ENCODE measurements at regions not wholly inside any gene's neighbourhood (a gene's known extent, or its start where the extent isn't known, plus 50 kb on each side); places are given as distances from the start of the nearest gene placed in this dataset.

- TF ChIP-seq GATA2 (IDR thresholded peaks at IDR 0.05; ENCODE audit: low read depth, low read length) (no peak), GATA3 (IDR thresholded peaks at IDR 0.05; ENCODE audit: low read depth, low read length) (no peak)
Observed at GRCh38 chr2:121164042-121164441, 121.0 kb downstream of the TFCP2L1 start.

Measured in SH-SY5Y (cell line).